ENCODE measurements at regions not wholly inside any gene's neighbourhood (a gene's known extent, or its start where the extent isn't known, plus 50 kb on each side); places are given as distances from the start of the nearest gene placed in this dataset.
A peak's percentile ranks its signal among the peaks of the same experiment; 100 is the strongest.

DNA sequence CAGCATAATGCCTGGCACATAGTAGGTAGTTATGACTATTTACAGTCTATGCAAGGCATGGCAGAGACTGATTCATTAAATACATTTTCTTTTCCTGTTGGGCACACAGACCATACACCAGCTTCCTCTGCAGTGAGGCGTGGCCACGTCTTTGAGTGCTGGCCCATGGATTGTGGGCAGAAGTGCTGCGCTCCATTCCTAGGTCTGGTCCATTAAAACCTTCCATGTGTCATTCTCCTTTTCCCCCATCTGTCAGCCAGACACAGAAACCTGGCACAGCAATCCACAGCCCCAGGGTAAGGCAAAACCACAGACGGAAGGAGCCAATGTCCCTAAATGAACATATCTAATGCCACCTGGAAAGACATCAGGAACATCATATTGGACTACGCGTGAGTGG, 141.9 kb downstream of the TTC32 start:
- intact Hi-C loops (cut with DNase I) = no loop called here
- 33 to 59% (median 34%) methylated on average over 6 of the region's 6 CpGs for WGBS, 3 donors
- ATAC-seq = peak in 3 of 4 donors; percentile 44 to 59 (median 59)
- no peaks in the 10 kb centered on the region for H3K27me3 ChIP-seq (ENCODE audit: insufficient read depth in 3 of 3, low read length in 2 of 3)
- no peaks in the 10 kb centered on the region for H3K4me1 ChIP-seq
- TF ChIP-seq, protein P1, sequence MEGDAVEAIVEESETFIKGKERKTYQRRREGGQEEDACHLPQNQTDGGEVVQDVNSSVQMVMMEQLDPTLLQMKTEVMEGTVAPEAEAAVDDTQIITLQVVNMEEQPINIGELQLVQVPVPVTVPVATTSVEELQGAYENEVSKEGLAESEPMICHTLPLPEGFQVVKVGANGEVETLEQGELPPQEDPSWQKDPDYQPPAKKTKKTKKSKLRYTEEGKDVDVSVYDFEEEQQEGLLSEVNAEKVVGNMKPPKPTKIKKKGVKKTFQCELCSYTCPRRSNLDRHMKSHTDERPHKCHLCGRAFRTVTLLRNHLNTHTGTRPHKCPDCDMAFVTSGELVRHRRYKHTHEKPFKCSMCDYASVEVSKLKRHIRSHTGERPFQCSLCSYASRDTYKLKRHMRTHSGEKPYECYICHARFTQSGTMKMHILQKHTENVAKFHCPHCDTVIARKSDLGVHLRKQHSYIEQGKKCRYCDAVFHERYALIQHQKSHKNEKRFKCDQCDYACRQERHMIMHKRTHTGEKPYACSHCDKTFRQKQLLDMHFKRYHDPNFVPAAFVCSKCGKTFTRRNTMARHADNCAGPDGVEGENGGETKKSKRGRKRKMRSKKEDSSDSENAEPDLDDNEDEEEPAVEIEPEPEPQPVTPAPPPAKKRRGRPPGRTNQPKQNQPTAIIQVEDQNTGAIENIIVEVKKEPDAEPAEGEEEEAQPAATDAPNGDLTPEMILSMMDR (IDR thresholded peaks at IDR 0.05) = no peak
- no peak for DNase-seq
- no peak overlapping the region for H3K27ac ChIP-seq
- no peaks in the 10 kb centered on the region for H3K9me3 ChIP-seq
- H3K36me3 ChIP-seq (ENCODE audit: insufficient read depth in 1 of 2, low read depth in 1 of 2) = no peaks in the 10 kb centered on the region
- no peak overlapping the region for H3K4me3 ChIP-seq

DNA sequence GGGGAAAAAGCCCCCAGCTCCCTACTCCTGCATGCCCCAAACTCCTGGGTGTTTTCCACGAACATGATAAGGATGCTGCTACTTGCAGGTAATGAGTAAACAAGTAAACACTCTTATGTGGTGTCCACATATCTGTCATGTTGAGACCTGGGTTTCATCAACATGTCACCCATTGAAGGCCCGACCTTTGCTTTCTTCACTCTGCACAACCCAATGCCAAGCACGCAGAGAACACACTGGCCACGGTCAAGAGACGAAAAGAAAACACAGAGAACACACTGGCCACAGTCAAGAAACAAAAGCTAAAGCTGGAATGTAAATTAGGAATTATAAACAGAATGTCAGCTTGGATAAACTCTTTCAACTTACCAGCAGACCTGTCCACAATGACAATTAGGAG, 143.1 kb downstream of the TTC32 start:
- WGBS, 3 donors = 91 to 95% (median 95%) methylated on average over 5 of the region's 5 CpGs
- no peak overlapping the region for H3K4me3 ChIP-seq
- intact Hi-C loops (cut with DNase I) = no loop called here
- DNase-seq = no peak
- no peak for ATAC-seq
- H3K27ac ChIP-seq = no peak overlapping the region
- H3K27me3 ChIP-seq (ENCODE audit: insufficient read depth in 3 of 3, low read length in 2 of 3) = no peaks in the 10 kb centered on the region
- TF ChIP-seq, protein P1 (IDR thresholded peaks at IDR 0.05) = no peak
- no peaks in the 10 kb centered on the region for H3K4me1 ChIP-seq
- H3K9me3 ChIP-seq = no peaks in the 10 kb centered on the region
- no peaks in the 10 kb centered on the region for H3K36me3 ChIP-seq (ENCODE audit: insufficient read depth in 1 of 2, low read depth in 1 of 2)

DNA sequence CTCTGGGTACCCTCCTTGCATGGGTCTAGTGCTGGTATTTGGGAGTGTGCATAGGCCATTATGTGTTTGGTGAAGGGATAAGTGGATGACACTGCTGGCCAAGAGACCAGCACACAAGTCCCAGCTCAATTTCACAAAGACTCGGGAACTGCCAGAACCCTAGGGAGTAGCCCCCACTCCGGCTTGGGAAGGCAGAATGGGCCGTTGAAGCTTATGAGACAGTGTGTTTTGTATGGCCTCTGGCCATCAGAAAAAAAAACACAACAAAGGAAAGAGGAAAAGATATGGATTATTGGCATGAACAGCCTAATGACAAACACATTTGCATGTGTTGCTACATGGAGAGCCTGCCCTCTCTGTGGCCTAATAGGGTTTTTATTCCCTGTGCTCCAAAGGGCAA, 144.2 kb downstream of the TTC32 start:
- no peak for ATAC-seq
- WGBS, 3 donors = 61 to 67% (median 62%) methylated on average over 3 of the region's 3 CpGs
- Histone ChIP-seq H3K36me3 (ENCODE audit: insufficient read depth in 1 of 2, low read depth in 1 of 2) (no peaks in the 10 kb centered on the region), H3K9me3 (no peaks in the 10 kb centered on the region), H3K27ac (no peak overlapping the region), H3K27me3 (ENCODE audit: insufficient read depth in 3 of 3, low read length in 2 of 3) (no peaks in the 10 kb centered on the region), H3K4me3 (no peak overlapping the region), H3K4me1 (no peaks in the 10 kb centered on the region)
- DNase-seq = no peak
- intact Hi-C loops (cut with DNase I) = no loop called here
- TF ChIP-seq, protein P1 (IDR thresholded peaks at IDR 0.05) = no peak

DNA sequence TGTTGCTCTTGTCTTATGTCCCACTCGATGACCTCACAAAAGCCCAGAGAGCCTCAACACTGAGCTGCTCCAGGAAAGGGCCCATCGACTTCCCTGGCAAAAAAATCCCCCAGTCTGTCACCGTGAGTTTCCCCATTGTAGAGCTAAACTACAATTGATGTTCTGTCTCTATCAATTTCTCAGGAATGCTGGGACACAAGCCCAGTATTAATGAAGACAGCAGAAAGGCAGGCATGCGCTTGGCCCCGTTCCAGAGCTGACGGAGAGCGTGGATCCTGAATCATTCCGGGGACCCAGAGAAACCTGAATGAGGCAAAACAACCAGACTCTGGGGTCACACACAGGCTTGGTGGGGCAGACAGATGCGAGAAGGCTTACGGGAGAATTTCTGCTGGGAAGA, 146.9 kb downstream of the TTC32 start:
- no peak overlapping the region for H3K27ac ChIP-seq
- intact Hi-C loops (cut with DNase I) = no loop called here
- TF ChIP-seq, protein P1 (IDR thresholded peaks at IDR 0.05) = no peak
- no peaks in the 10 kb centered on the region for H3K27me3 ChIP-seq (ENCODE audit: insufficient read depth in 3 of 3, low read length in 2 of 3)
- DNase-seq (no peak), ATAC-seq (no peak)
- no peaks in the 10 kb centered on the region for H3K4me1 ChIP-seq
- no peaks in the 10 kb centered on the region for H3K36me3 ChIP-seq (ENCODE audit: insufficient read depth in 1 of 2, low read depth in 1 of 2)
- H3K9me3 ChIP-seq = no peaks in the 10 kb centered on the region
- H3K4me3 ChIP-seq = no peak overlapping the region
- 65 to 73% (median 68%) methylated on average over 10 of the region's 10 CpGs for WGBS, 3 donors

DNA sequence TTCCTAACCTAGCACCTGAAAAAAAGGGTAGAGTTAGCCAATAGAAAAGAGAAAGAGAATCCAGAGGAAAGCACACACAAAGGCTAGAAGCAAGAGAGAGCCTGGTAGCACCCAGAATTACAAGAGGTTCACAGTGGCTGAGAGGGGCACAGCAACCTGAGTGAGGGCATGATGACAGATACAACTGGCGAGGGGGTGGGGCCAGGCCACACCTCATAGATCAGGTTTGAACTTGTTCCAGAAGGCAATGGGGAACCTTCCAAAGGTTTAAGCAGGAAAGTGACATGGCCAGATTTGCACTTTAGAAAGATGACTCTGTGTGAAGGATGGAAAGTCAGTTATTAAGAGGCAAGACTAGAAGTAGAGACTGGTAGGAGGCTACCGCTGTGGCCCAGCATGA, 148.0 kb downstream of the TTC32 start:
- TF ChIP-seq, protein P1 (IDR thresholded peaks at IDR 0.05) = no peak
- Histone ChIP-seq H3K9me3 (no peaks in the 10 kb centered on the region), H3K27ac (no peak overlapping the region), H3K36me3 (ENCODE audit: insufficient read depth in 1 of 2, low read depth in 1 of 2) (no peaks in the 10 kb centered on the region), H3K4me3 (no peak overlapping the region), H3K4me1 (no peaks in the 10 kb centered on the region), H3K27me3 (ENCODE audit: insufficient read depth in 3 of 3, low read length in 2 of 3) (no peaks in the 10 kb centered on the region)
- no peak for DNase-seq
- ATAC-seq = no peak
- 93 to 100% (median 97%) methylated on average over 2 of the region's 2 CpGs for WGBS, 3 donors
- intact Hi-C loops (cut with DNase I) = no loop called here
